ENCODE measurements at regions not wholly inside any gene's neighbourhood (a gene's known extent, or its start where the extent isn't known, plus 50 kb on each side); places are given as distances from the start of the nearest gene placed in this dataset.

GRCh38 chr14:59037620-59038019 lies 150.8 kb upstream of the DAAM1 start:
- no peak overlapping the region for H3K9ac ChIP-seq (ENCODE audit: control insufficient read depth, extremely low read depth, insufficient read depth, low read length)
- dilution Hi-C loops (cut with MboI; ENCODE audit: extremely low pct_ligation_motif_present, low sequenced_read_pairs), result no loop called here

GRCh38 chr14:59038746-59039145 lies 149.7 kb upstream of the DAAM1 start:
- H3K9me1 ChIP-seq (ENCODE audit: control insufficient read depth, extremely low read depth, insufficient read depth, low read length), result no peaks in the 10 kb centered on the region
- H3K4me1 ChIP-seq (ENCODE audit: control insufficient read depth, extremely low read depth, insufficient read depth, low read length), result no peaks in the 10 kb centered on the region
- FAIRE-seq, result no peak
- dilution Hi-C loops (cut with MboI; ENCODE audit: extremely low pct_ligation_motif_present, low sequenced_read_pairs), result no loop called here
- H3K27ac ChIP-seq (ENCODE audit: control insufficient read depth, insufficient read depth, low read length), result no peak overlapping the region
- no peak for TF ChIP-seq CTCF (optimal IDR thresholded peaks at IDR 0.05 in 1 of 3, IDR thresholded peaks at IDR 0.05 in 1 of 3, conservative IDR thresholded peaks at IDR 0.05 in 1 of 3; ENCODE audit: extremely low read depth in 1 of 3, insufficient read depth in 2 of 3, low read length in 3 of 3)
- no peak overlapping the region for H2AFZ ChIP-seq (ENCODE audit: control insufficient read depth, low read length)
- no peak overlapping the region for H3K4me2 ChIP-seq (ENCODE audit: control insufficient read depth, extremely low read depth, insufficient read depth, low read depth, low read length)
- no peaks in the 10 kb centered on the region for H3K9me3 ChIP-seq (ENCODE audit: control insufficient read depth, low read depth, low read length)
- no peaks in the 10 kb centered on the region for H3K79me2 ChIP-seq (ENCODE audit: control insufficient read depth, insufficient read depth, low read length)
- no peak for DNase-seq (ENCODE audit: low read depth, low spot score)
- H3K9ac ChIP-seq (ENCODE audit: control insufficient read depth, extremely low read depth, insufficient read depth, low read length), result no peak overlapping the region
- no peaks in the 10 kb centered on the region for H3K36me3 ChIP-seq (ENCODE audit: control insufficient read depth in 2 of 2, extremely low read depth in 1 of 2, insufficient read depth in 2 of 2, low read length in 2 of 2)
- H3K27me3 ChIP-seq (ENCODE audit: control insufficient read depth, extremely low read depth, insufficient read depth, low read length), result no peaks in the 10 kb centered on the region
- no peak overlapping the region for H3K4me3 ChIP-seq (ENCODE audit: control insufficient read depth in 2 of 3, extremely low read depth in 1 of 3, insufficient read depth in 2 of 3, low read depth in 1 of 3, low read length in 3 of 3)
- H4K20me1 ChIP-seq (ENCODE audit: control insufficient read depth, extremely low read depth, insufficient read depth, low read length), result no peaks in the 10 kb centered on the region

More at GRCh38 chr14:59037620-59038019, 150.8 kb upstream of the DAAM1 start:
- Histone ChIP-seq H3K9me1 (ENCODE audit: control insufficient read depth, extremely low read depth, insufficient read depth, low read length) (no peaks in the 10 kb centered on the region), H3K4me2 (ENCODE audit: control insufficient read depth, extremely low read depth, insufficient read depth, low read depth, low read length) (no peak overlapping the region), H3K79me2 (ENCODE audit: control insufficient read depth, insufficient read depth, low read length) (no peaks in the 10 kb centered on the region), H3K36me3 (ENCODE audit: control insufficient read depth in 2 of 2, extremely low read depth in 1 of 2, insufficient read depth in 2 of 2, low read length in 2 of 2) (no peaks in the 10 kb centered on the region), H3K27ac (ENCODE audit: control insufficient read depth, insufficient read depth, low read length) (no peak overlapping the region), H4K20me1 (ENCODE audit: control insufficient read depth, extremely low read depth, insufficient read depth, low read length) (no peaks in the 10 kb centered on the region), H3K9me3 (ENCODE audit: control insufficient read depth, low read depth, low read length) (no peaks in the 10 kb centered on the region), H3K4me1 (ENCODE audit: control insufficient read depth, extremely low read depth, insufficient read depth, low read length) (no peaks in the 10 kb centered on the region), H3K27me3 (ENCODE audit: control insufficient read depth, extremely low read depth, insufficient read depth, low read length) (no peaks in the 10 kb centered on the region), H2AFZ (ENCODE audit: control insufficient read depth, low read length) (no peak overlapping the region), H3K4me3 (ENCODE audit: control insufficient read depth in 2 of 3, extremely low read depth in 1 of 3, insufficient read depth in 2 of 3, low read depth in 1 of 3, low read length in 3 of 3) (no peak overlapping the region)
- no peak for FAIRE-seq
- no peak for DNase-seq (ENCODE audit: low read depth, low spot score)
- TF ChIP-seq CTCF (optimal IDR thresholded peaks at IDR 0.05 in 1 of 3, IDR thresholded peaks at IDR 0.05 in 1 of 3, conservative IDR thresholded peaks at IDR 0.05 in 1 of 3; ENCODE audit: extremely low read depth in 1 of 3, insufficient read depth in 2 of 3, low read length in 3 of 3), result no peak

Measured in keratinocyte (primary cell).